ENCODE measurements at regions not wholly inside any gene's neighbourhood (a gene's known extent, or its start where the extent isn't known, plus 50 kb on each side); places are given as distances from the start of the nearest gene placed in this dataset.
A peak's percentile ranks its signal among the peaks of the same experiment; 100 is the strongest.

- Histone ChIP-seq H3K27ac (ENCODE audit: low read depth in 2 of 2, low read length in 2 of 2) (no peak overlapping the region), H3K4me1 (ENCODE audit: control insufficient read depth in 2 of 3, insufficient read depth in 2 of 3, low read depth in 1 of 3, low read length in 3 of 3) (no peaks in the 10 kb centered on the region), H3K36me3 (ENCODE audit: control insufficient read depth in 2 of 3, insufficient read depth in 3 of 3, low read length in 3 of 3) (no peaks in the 10 kb centered on the region), H3K9ac (ENCODE audit: low read length in 3 of 3) (no peak overlapping the region), H3K4me3 (ENCODE audit: low read length in 3 of 3) (no peak overlapping the region), H3K27me3 (ENCODE audit: control insufficient read depth, insufficient read depth, low read length) (no peaks in the 10 kb centered on the region), H3K9me3 (ENCODE audit: control insufficient read depth in 2 of 3, insufficient read depth in 1 of 3, low read length in 3 of 3) (no peaks in the 10 kb centered on the region)
- no peak for TF ChIP-seq CTCF (IDR thresholded peaks at IDR 0.05; ENCODE audit: borderline replicate concordance, extremely low read depth, insufficient read depth)
- intact Hi-C loops (cut with DNase I): no loop called here
- DNase-seq: no peak
- FAIRE-seq: no peak
Measured at GRCh38 chr10:131033166-131034085, 278.1 kb downstream of the TCERG1L start.

GRCh38 chr10:131034451-131034850, 277.1 kb downstream of the TCERG1L start:
- FAIRE-seq (no peak), DNase-seq (no peak)
- Histone ChIP-seq H3K27ac (ENCODE audit: low read depth in 2 of 2, low read length in 2 of 2) (no peak overlapping the region), H3K36me3 (ENCODE audit: control insufficient read depth in 2 of 3, insufficient read depth in 3 of 3, low read length in 3 of 3) (no peaks in the 10 kb centered on the region), H3K27me3 (ENCODE audit: control insufficient read depth, insufficient read depth, low read length) (no peaks in the 10 kb centered on the region), H3K4me3 (ENCODE audit: low read length in 3 of 3) (no peak overlapping the region), H3K9me3 (ENCODE audit: control insufficient read depth in 2 of 3, insufficient read depth in 1 of 3, low read length in 3 of 3) (no peaks in the 10 kb centered on the region), H3K4me1 (ENCODE audit: control insufficient read depth in 2 of 3, insufficient read depth in 2 of 3, low read depth in 1 of 3, low read length in 3 of 3) (no peaks in the 10 kb centered on the region), H3K9ac (ENCODE audit: low read length in 3 of 3) (no peak overlapping the region)
- intact Hi-C loops (cut with DNase I): no loop called here
- no peak for TF ChIP-seq CTCF (IDR thresholded peaks at IDR 0.05; ENCODE audit: borderline replicate concordance, extremely low read depth, insufficient read depth)

GRCh38 chr10:131035779-131036178, 275.7 kb downstream of the TCERG1L start:
- no peak for TF ChIP-seq CTCF (IDR thresholded peaks at IDR 0.05; ENCODE audit: borderline replicate concordance, extremely low read depth, insufficient read depth)
- Histone ChIP-seq H3K9me3 (ENCODE audit: control insufficient read depth in 2 of 3, insufficient read depth in 1 of 3, low read length in 3 of 3) (peaks cover 0 to 5% (median 0%) of the 10 kb centered on the region in 3 donors), H3K36me3 (ENCODE audit: control insufficient read depth in 2 of 3, insufficient read depth in 3 of 3, low read length in 3 of 3) (no peaks in the 10 kb centered on the region), H3K27me3 (ENCODE audit: control insufficient read depth, insufficient read depth, low read length) (no peaks in the 10 kb centered on the region), H3K4me3 (ENCODE audit: low read length in 3 of 3) (no peak overlapping the region), H3K4me1 (ENCODE audit: control insufficient read depth in 2 of 3, insufficient read depth in 2 of 3, low read depth in 1 of 3, low read length in 3 of 3) (no peaks in the 10 kb centered on the region), H3K27ac (ENCODE audit: low read depth in 2 of 2, low read length in 2 of 2) (no peak overlapping the region), H3K9ac (ENCODE audit: low read length in 3 of 3) (no peak overlapping the region)
- peak in 1 of 5 donors; percentile 20 for DNase-seq
- FAIRE-seq: no peak
- intact Hi-C loops (cut with DNase I): no loop called here
